Ishikawa (cell line): ENCODE measurements at regions not wholly inside any gene's neighbourhood (a gene's known extent, or its start where the extent isn't known, plus 50 kb on each side); places are given as distances from the start of the nearest gene placed in this dataset.

Source experiments
- CEBPB ChIP-seq: IDR thresholded peaks from 2 replicates; pipeline ENCODE4 v1.6.1; 2012
- CREB1 ChIP-seq: IDR thresholded peaks from 2 replicates; pipeline ENCODE4 v1.6.1; 2012; ENCODE audit warnings: low read depth
- EGR1 ChIP-seq: IDR thresholded peaks from 2 replicates; pipeline ENCODE4 v1.6.1; 2012
- EP300 ChIP-seq: IDR thresholded peaks from 2 replicates; pipeline ENCODE4 v1.6.1; 2012; ENCODE audit warnings: borderline replicate concordance
- FOXM1 ChIP-seq: IDR thresholded peaks from 2 replicates; pipeline ENCODE4 v1.6.1; 2012; ENCODE audit warnings: low read depth, borderline replicate concordance
- RAD21 ChIP-seq: IDR thresholded peaks from 2 replicates; pipeline ENCODE4 v1.6.1; 2012; ENCODE audit warnings: low read depth
- REST ChIP-seq: IDR thresholded peaks from 2 replicates; pipeline ENCODE4 v1.6.1; 2012; ENCODE audit warnings: low read depth, mild to moderate bottlenecking
- TAF1 ChIP-seq: IDR thresholded peaks from 2 replicates; pipeline ENCODE4 v1.6.1; 2012; ENCODE audit warnings: low read depth, mild to moderate bottlenecking
- TEAD4 ChIP-seq: IDR thresholded peaks from 2 replicates; pipeline ENCODE4 v1.6.1; 2012
- YY1 ChIP-seq: IDR thresholded peaks from 2 replicates; pipeline ENCODE4 v1.6.1; 2012; ENCODE audit warnings: low read depth
- ZBTB7A ChIP-seq: IDR thresholded peaks from 2 replicates; pipeline ENCODE4 v1.6.1; 2012; ENCODE audit warnings: low read depth
- TF ChIP-seq, protein P1 (sequence below): IDR thresholded peaks from 2 replicates; pipeline ENCODE4 v1.6.1; 2012

- TF ChIP-seq YY1 (no peak), TAF1 (no peak), CREB1 (no peak), FOXM1 (no peak), TEAD4 (no peak), ZBTB7A (no peak), CEBPB (no peak), REST (no peak), EP300 (no peak), RAD21 (no peak), EGR1 (no peak)
- TF ChIP-seq, protein P1, sequence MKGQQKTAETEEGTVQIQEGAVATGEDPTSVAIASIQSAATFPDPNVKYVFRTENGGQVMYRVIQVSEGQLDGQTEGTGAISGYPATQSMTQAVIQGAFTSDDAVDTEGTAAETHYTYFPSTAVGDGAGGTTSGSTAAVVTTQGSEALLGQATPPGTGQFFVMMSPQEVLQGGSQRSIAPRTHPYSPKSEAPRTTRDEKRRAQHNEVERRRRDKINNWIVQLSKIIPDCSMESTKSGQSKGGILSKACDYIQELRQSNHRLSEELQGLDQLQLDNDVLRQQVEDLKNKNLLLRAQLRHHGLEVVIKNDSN = no peak
These were observed 69.6 kb upstream of the PCDH18 start for GRCh38 chr4:137601934-137602333.
